Panc1 (cell line): ENCODE measurements at regions not wholly inside any gene's neighbourhood (a gene's known extent, or its start where the extent isn't known, plus 50 kb on each side); places are given as distances from the start of the nearest gene placed in this dataset.

Experiments used
- SIN3A ChIP-seq: IDR thresholded peaks from 2 replicates; pipeline ENCODE4 v1.6.1; 2012; ENCODE audit warnings: low read depth, mild to moderate bottlenecking, low read length, moderate library complexity, borderline replicate concordance; ENCODE audit not compliant: insufficient read depth
- TCF7L2 ChIP-seq: IDR thresholded peaks from 2 replicates; pipeline ENCODE4 v1.6.1; 2011; ENCODE audit warnings: mild to moderate bottlenecking, low read depth, low read length, inconsistent platforms
- TF ChIP-seq, protein P1 (sequence below): fragments of 450-650 bp; IDR thresholded peaks from 2 replicates; pipeline ENCODE4 v1.5.1; 2017; ENCODE audit warnings: mild to moderate bottlenecking
- TF ChIP-seq, protein P2 (sequence below), 2 experiments: IDR thresholded peaks; 2 replicates each; pipeline ENCODE4 v1.6.1; 2011 to 2012; ENCODE audit warnings: low read depth in 2 of 2, control low read depth in 1 of 2, low read length in 1 of 2, mild to moderate bottlenecking in 1 of 2, moderate library complexity in 1 of 2; ENCODE audit not compliant: insufficient read depth in 1 of 2

- TF ChIP-seq, protein P1, sequence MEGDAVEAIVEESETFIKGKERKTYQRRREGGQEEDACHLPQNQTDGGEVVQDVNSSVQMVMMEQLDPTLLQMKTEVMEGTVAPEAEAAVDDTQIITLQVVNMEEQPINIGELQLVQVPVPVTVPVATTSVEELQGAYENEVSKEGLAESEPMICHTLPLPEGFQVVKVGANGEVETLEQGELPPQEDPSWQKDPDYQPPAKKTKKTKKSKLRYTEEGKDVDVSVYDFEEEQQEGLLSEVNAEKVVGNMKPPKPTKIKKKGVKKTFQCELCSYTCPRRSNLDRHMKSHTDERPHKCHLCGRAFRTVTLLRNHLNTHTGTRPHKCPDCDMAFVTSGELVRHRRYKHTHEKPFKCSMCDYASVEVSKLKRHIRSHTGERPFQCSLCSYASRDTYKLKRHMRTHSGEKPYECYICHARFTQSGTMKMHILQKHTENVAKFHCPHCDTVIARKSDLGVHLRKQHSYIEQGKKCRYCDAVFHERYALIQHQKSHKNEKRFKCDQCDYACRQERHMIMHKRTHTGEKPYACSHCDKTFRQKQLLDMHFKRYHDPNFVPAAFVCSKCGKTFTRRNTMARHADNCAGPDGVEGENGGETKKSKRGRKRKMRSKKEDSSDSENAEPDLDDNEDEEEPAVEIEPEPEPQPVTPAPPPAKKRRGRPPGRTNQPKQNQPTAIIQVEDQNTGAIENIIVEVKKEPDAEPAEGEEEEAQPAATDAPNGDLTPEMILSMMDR, result no peak; the same call in none of the 2 replicates
- TF ChIP-seq, protein P2, sequence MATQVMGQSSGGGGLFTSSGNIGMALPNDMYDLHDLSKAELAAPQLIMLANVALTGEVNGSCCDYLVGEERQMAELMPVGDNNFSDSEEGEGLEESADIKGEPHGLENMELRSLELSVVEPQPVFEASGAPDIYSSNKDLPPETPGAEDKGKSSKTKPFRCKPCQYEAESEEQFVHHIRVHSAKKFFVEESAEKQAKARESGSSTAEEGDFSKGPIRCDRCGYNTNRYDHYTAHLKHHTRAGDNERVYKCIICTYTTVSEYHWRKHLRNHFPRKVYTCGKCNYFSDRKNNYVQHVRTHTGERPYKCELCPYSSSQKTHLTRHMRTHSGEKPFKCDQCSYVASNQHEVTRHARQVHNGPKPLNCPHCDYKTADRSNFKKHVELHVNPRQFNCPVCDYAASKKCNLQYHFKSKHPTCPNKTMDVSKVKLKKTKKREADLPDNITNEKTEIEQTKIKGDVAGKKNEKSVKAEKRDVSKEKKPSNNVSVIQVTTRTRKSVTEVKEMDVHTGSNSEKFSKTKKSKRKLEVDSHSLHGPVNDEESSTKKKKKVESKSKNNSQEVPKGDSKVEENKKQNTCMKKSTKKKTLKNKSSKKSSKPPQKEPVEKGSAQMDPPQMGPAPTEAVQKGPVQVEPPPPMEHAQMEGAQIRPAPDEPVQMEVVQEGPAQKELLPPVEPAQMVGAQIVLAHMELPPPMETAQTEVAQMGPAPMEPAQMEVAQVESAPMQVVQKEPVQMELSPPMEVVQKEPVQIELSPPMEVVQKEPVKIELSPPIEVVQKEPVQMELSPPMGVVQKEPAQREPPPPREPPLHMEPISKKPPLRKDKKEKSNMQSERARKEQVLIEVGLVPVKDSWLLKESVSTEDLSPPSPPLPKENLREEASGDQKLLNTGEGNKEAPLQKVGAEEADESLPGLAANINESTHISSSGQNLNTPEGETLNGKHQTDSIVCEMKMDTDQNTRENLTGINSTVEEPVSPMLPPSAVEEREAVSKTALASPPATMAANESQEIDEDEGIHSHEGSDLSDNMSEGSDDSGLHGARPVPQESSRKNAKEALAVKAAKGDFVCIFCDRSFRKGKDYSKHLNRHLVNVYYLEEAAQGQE (IDR thresholded peaks at IDR 0.05; ENCODE audit: insufficient read depth in 1 of 2, low read depth in 2 of 2, low read length in 1 of 2), result no peak
- TF ChIP-seq TCF7L2, result no peak
- no peak for TF ChIP-seq SIN3A
Observed at GRCh38 chr1:98054367-98054701, 133.5 kb upstream of the DPYD start.
